GM18520 (cell line): ENCODE measurements at regions not wholly inside any gene's neighbourhood (a gene's known extent, or its start where the extent isn't known, plus 50 kb on each side); places are given as distances from the start of the nearest gene placed in this dataset.
"Not testable (repeated sequence)": the region's sequence is repeated elsewhere in the genome, so short reads cannot be mapped to it uniquely, and the experiment has no call there.

Experiments
- ATAC-seq: cut with Tn5 transposase; IDR thresholded peaks from one replicate; pipeline ENCODE4 v1.9.1; 2021; ENCODE audit not compliant: unreplicated experiment

DNA sequence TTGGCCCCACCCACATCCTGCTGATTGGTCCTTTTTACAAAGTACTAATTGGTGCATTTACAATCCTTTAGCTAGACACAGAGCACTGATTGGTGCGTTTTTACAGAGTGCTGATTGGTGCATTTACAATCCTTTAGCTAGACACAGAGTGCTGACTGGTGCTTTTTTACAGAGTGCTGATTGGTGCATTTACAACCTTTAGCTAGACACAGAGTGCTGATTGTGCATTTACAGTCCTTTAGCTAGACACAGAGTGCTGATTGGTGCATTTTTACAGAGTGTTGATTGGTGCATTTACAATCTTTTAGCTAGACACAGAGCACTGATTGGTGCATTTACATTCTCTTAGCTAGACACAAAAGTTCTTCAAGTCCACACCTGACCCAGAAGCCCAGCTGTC is 144.2 kb upstream of the XIRP2 start:
- ATAC-seq = not testable (repeated sequence)

DNA sequence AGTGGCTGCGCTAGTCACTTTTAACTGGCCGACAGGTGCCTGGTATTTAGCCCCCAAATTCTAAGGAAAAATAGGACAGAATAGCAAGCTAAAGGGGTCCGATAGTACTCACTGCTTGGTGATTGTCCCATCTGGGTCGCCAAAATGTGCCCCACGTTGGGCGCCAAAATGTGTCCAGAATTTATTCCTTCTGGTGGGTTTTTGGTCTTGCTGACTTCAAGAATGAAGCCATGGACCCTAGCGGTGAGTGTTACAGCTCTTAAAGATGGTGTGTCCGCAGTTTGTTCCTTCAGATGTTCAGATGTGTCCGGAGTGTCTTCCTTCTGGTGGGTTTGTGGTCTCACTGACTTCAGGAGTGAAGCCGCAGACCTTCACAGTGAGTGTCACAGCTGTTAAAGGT is 144.8 kb upstream of the XIRP2 start:
- not testable (repeated sequence) for ATAC-seq

DNA sequence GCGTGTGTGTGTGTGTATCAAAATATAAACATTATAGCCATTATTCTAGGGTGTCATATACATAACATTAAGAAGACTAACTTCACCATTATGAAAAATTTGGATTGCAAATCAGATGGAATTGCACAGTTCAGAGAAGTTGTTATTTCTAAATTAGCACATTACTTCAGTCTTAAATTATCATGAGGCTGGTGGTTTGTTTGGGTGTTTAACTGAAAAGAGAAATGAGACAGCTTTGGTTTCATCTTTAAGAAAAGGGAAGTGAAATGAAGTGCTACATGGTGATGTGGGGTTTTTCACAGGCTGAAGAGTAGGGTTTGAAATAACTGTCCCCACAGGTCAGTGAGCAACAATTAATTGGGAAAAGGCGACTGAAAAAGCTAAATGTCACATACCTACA is 161.2 kb upstream of the XIRP2 start:
- ATAC-seq = peak; percentile 97

DNA sequence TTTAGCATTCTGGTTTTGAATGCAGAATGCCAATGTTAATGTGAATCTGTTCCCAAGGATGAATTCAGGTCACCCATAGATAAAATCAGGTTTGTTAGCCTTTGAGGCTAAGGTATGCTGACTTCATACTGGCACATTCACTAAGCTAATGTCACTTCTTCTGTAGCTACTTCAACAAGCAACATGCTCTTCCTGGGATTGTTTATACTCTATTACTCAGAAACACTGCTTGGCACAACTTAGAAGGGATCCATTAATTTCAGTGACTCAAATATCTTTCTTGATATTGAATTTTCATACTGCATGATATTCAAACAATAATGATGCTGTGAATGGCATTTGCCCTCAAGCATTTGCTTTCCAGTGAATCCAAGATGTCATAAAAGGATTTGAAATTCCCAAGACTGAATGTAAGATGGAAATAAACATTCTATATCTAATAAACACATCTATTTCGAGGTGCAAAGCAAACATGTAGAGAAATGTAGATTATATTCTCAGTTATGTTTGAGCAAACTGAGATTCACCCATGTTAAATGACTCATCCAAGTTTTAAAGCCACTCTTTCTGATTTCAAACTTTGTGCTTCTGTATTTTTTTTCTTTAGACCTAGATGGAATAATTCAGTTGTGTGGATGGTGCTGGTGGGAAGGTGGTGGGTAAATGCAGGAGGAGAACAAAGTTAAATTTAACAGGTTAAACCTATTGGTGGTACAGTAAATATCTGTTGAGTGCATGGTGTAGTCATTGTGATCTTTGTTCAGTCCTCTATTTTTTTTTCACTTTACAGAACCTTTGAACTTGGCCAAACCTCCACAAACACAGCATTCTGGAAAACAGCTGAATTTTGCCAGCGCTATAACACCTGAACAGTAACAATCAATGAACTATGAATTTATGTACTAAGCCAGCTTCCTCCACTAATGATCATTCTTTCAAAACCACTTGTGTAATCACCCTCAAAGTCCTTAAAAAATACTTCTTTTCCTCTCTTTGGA is 162.1 kb upstream of the XIRP2 start:
- ATAC-seq = no peak

DNA sequence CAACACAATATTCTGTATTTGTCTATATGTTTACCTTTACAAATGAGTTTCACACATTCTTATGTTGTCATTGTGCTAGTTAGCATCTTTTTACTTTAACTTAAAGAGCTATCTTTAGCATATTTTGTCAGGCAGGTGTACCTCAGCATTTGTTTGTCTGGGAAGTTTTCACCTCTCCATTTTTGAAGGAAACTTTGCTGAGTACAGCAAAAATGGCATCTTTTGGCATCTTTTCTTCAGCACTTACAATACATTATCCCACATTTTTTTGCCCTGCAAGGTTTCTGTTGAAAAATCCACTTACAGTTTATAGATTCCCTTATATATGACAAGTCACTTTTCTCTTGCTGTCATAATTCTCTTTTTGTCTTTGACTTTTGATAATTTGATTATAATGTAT is 171.3 kb upstream of the XIRP2 start:
- no peak for ATAC-seq

DNA sequence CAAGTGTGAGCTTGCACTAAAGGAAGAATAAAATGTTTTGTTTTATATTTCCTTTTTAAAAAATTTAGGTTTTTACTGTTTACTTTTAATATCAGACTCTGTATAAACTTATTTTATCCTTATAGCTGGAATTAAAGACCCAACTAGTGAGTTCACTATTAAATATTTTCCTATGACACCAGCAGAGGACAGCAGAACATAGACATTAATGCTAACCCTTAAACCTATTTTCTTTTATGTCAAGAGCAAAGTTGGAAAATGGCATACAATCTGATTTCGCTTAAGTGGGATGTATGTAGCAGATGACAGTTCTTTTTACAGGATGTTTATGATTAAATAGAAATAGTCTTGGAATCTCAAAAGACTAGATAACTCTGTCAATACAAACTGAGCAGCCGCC is 188.2 kb upstream of the XIRP2 start:
- no peak for ATAC-seq

DNA sequence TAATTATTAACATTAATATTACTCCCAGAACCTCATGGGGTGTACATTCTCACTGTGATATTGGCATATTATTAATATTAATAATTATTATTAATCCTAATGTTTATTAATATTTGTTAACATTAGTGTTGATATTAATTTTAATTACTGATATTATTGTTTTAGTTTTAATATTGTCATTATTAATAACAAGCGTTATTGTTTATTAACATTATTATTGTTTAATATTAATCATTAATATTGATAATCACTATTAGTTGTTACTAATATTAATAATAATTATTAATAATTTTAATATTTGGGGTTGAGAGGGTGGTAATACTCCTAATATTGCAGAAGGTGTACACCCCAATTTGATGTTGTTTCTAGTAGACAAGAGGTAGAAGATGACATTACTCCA is 193.1 kb upstream of the XIRP2 start:
- ATAC-seq = no peak

DNA sequence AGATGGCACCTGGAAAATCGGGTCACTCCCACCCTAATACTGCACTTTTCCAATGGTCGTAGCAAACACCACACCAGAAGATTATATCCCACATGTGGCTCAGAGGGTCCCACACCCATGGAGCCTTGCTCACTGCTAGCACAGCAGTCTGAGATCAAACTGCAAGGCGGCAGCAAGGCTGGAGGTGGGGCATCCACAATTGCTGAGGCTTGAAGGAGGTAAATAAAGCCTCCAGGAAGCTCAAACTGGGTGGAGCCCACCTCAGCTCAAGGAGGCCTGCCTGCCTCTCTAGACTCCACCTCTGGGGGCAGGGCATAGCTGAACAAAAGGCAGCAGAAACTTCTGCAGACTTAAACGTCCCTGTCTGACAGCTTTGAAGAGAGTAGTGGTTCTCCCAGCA is 192.0 kb upstream of the SCN7A start:
- not testable (repeated sequence) for ATAC-seq

DNA sequence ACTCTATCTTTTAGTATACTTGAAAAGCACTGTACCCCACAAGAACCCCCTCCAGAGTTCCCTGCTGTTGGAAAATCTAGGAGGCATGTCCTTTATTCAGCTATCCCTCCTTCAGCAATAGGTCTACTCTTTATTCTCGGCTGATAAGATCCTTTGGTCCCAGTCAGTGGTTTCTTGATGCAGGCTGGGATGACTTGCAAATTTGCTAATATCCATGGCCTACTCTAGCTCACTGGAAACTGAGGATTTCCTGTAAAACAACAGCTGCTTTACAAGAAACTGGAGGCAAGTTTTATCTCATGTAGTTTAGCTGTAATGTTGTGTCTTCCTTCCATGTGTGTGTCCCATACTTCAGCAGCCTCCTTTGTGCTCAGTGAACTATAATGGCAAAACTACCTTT is 183.9 kb upstream of the SCN7A start:
- ATAC-seq = no peak

DNA sequence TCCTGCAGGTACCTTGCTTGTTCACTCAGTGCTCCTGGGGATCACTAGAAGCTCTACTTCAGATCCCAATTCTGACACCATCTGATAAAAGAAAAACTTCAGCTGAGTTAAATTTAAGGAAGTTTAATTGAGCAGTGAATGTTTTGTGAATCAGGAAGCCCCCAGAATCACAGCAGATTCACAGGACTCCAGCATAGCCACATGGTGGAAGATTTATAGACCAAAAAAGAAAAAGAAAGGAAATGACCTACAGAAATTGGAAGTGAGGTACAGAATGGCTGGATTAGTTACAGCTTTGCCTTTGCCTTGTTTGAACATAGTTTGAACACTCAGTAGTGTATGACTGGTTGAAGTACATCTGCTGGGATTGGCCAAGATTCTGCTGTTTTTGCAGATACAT is 182.7 kb upstream of the SCN7A start:
- ATAC-seq = no peak

DNA sequence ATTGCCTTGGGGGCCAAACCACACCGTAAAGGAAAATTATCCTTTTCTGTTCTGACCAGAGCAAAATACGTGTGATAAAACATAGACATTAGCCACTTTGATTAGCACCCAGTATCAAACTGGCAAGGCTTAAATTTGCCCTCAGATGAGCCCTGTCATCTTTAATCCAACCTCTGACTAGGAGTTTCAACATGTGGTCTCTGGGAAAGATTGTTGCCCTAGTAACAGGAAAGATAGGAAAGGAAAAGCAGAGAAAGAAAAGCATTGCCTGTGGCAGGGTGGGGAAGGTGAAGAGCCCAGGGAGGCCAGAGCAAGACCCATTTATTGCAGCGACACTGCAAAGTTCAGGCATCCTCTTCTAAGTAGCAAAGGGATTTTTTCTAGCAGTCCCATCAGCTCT is 181.5 kb upstream of the SCN7A start:
- no peak for ATAC-seq

DNA sequence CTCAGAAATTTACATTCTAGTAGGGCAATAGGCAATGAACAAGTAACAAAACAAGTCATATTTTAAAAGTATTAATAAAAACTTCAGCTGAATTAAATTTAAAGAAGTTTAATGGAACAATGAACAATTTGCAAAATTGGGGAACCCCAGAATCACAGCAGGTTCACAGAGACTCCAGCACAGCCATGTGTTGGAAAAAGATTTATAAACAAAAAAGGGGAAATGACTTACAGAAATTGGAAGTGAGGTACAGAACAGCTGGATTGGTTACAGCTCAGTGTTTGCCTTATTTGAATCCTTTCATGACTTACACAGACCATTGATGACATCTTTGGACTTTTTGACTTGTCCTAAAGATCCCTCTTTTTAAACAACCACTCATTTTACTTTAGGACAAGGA is 179.9 kb upstream of the SCN7A start:
- ATAC-seq = no peak

DNA sequence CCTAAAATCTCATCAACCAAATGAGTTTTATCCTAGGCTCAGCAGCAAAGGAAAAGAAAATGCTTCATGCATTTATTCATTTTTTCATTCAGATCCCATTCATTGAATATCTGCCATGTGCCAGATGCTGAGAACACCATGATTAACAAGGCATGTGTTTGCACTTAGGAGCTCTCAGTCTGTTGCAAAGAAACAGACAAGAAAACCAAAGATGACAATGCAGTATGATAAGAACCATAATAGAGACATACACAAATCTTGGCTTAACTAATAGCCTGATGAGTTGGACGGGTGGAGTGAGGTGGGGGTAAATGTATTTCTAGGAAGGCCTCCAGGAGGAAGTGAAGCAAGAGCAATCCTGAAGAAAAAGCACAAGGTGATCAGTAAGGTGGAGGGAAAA is 177.8 kb upstream of the SCN7A start:
- ATAC-seq = no peak

DNA sequence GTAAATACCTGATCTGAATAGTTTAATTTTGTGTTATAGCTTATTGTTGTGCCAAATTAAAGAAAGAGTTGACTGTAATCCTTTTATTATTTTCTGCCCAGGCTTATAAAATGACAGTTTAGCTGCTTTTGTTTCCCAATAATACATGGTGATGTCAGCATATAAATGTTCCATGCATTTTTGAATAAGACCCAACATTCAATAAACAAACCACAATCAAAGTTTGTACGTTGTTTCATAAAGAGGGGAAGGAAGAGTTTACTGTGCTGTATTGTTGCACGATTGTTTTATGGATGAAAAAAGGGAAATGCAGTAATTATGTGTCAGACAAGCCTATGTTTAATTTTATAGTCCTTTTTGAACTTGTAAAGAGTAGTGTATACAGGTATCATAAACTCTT is 177.2 kb upstream of the SCN7A start:
- no peak for ATAC-seq

DNA sequence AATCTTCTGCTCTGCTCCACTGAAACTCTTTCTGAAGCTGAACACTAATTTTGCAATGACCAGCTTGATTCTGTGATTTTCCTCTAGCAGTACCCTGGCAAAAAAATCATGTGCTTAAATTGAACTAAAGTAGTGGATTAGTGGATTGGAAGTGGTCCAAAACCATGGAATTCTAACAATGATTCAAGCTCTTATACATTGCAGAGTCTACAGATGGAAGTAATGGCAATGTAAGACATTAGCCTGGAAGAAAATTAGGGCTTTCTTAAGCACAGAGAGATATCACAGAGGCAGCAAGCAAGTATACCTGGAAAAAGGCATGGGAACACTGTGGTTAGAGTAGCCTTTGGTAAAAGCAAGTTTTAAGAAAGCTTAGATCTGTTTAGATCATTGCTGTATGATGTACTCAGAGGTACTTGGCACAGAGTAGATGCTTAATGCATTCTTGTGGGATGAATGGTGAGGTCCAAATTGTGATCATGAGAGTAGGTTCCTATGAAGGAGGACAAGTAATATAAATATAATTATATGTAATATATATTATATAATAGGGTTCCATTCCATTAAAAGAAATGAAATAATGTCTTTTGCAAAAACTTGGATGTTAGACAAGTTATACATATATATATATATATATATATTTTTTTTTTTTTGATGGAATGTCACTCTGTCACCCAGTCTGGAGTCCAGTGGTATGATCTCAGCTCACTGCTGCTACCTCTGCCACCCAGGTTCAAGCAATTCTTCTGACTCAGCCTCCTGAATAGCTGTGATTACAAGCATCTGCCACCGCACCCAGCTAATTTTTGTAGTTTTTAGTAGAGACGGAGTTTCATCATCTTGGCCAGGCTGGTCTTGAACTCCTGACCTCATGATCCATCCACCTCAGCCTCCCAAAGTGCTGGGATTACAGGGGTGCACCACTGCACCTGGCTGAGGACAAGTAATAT is 172.2 kb upstream of the SCN7A start:
- ATAC-seq = no peak

DNA sequence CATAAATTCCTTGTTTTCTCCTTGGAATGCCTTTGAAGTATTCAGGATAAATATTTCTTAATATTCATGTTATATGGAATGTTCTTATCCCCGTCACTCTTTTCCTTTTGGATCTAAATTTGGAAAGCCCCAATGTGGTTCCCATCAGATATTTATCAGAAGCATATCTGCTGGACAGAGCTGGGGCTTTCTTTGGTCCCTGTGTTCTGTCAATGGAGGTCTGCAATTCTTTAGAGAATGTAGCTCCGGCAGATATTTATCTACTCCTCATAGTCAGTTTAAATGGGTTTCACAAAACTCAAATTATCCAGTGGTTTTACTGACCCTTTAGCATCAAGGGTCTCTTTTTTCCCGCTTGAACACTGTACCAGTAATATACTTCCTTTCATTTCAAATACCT is 167.8 kb upstream of the SCN7A start:
- ATAC-seq = no peak

DNA sequence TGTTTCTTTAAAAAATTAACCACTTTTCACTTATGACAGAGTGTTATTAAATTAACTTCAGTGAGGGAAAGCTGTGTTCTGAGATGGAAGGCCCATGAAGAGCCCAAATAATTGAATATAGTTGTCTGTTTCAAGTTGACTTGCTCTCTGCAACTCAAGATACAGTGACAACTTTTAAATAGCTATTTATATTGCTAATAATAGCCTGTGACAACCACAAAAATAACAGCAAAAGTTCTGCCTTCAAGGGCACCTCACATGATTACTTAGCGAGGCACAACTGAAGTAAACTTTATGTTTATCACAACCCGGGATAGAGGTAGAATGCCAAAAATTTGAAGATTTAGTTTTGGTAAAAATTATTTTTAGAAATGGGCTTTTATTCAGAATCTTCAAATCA is 167.3 kb upstream of the SCN7A start:
- ATAC-seq = no peak

DNA sequence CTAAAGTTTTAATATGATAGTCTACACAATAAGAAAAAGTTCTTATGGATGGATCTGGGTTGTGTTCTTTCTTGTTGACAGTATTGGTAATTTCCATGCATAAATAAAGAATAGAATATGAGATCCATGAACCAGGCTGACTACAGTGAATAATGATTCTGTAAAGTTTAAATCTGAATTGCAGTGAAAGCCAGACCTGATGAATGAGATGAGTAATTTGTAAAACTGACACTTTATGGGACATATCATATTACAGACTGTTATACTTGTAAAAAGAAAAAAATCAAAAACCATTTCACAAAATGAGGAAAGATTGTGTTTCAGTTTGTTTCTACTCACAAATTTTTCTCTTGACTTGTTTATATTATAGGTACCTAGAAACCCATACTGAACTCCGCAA is 164.9 kb upstream of the SCN7A start:
- no peak for ATAC-seq

DNA sequence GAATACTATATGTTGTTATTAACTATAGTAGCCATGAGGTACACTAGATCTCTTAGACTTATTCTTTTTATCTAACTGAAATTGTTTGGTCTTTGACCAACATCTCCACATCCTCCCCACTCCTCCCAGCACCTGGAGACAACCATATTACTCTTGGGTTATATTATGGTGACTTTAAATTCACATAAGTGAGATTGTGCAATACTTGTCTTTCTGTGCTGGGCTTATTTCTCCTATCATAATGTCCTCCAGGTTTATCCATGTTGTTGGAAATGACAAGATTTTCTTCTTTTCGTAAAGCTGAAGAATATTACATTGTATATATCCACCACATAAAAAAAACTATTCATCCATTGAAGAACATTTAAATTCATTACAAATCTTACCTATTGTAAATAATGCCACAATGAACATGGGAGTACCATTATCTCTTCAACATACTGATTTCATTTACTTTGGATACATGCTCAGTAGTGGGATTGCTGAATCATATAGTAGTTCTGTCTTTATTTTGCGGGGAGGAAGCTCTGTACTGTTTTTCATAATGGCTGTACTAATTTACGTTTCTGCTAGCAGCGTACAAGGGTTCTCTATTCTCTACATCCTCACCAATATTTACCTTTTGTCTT is 159.2 kb upstream of the SCN7A start:
- no peak for ATAC-seq

DNA sequence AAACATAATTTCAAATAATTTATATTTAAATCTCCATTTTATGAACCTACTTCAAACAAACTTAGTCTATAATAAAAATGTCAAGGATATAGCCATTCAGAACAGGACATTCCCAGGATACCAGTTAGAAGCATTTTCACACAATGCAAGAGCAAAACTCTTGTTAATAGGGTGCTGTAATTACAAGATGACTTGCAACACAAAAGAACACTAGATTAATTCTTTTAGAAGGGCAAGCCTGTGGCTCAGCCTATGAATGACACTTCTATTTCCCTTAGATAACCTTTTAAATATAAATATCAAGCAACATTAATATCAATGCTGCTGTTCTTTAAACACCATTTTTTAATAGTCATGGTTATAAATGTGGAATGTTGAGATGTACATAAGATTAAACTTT is 157.9 kb upstream of the SCN7A start:
- no peak for ATAC-seq

DNA sequence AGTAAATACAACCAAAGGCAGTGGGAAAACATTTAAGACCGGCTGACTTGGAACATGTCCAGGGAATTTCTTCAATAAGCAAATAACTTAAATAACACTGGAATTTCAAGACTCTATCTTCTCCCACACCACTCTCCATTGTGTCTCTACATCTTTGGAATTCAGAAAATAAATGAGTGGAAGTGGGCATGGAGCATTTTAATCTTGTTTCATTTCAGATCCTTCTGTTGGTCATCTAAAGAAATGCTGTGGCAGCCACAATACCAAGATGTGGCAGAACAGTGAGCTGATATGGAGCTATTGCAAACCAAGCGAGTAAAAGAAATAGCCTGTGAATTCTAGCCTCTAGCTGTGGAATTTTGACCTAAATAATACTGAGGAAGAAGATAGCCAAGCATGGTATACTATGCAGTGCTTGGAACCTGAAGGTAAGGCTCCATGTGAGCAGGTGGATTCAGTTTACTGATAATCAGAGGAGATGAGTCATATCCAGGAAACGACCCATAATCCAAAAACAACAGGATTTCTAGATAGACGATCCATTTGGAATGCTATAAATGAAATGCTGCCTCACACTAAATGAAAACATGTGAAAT is 157.1 kb upstream of the SCN7A start:
- no peak for ATAC-seq
